ENCODE measurements at regions not wholly inside any gene's neighbourhood (a gene's known extent, or its start where the extent isn't known, plus 50 kb on each side); places are given as distances from the start of the nearest gene placed in this dataset.

DNA sequence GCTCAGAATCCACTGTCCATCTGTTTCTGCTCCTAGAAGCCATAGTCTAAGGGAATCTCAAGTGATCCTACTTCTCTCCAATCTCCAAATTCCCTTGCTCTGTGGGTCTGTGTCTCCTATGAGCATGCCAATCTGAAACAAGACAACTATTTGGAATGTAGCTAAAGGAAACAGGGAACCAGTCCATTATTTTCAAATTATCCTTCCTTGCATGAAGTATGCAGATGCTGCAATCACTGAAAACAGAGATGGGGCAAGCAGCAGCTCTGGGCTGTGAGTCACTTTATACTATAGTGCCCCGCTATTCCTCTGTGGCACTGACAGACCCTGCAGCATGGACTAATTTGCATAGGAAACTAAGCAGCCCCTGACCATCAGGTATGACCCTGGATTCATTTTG is 76.9 kb upstream of the PRSS58 start:
- no peak overlapping the region for H3K27ac ChIP-seq
- TF ChIP-seq, protein P1, sequence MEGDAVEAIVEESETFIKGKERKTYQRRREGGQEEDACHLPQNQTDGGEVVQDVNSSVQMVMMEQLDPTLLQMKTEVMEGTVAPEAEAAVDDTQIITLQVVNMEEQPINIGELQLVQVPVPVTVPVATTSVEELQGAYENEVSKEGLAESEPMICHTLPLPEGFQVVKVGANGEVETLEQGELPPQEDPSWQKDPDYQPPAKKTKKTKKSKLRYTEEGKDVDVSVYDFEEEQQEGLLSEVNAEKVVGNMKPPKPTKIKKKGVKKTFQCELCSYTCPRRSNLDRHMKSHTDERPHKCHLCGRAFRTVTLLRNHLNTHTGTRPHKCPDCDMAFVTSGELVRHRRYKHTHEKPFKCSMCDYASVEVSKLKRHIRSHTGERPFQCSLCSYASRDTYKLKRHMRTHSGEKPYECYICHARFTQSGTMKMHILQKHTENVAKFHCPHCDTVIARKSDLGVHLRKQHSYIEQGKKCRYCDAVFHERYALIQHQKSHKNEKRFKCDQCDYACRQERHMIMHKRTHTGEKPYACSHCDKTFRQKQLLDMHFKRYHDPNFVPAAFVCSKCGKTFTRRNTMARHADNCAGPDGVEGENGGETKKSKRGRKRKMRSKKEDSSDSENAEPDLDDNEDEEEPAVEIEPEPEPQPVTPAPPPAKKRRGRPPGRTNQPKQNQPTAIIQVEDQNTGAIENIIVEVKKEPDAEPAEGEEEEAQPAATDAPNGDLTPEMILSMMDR (IDR thresholded peaks at IDR 0.05): no peak
- H3K4me1 ChIP-seq: no peaks in the 10 kb centered on the region
- no peak overlapping the region for H3K9ac ChIP-seq (ENCODE audit: low read depth in 2 of 2, low read length in 2 of 2)
- H3K36me3 ChIP-seq: no peaks in the 10 kb centered on the region
- no peak overlapping the region for H3K4me3 ChIP-seq
- H3K9me3 ChIP-seq: no peaks in the 10 kb centered on the region
- no peaks in the 10 kb centered on the region for H3K27me3 ChIP-seq
- intact Hi-C loops (cut with DNase I): no loop called here
- DNase-seq: no peak

DNA sequence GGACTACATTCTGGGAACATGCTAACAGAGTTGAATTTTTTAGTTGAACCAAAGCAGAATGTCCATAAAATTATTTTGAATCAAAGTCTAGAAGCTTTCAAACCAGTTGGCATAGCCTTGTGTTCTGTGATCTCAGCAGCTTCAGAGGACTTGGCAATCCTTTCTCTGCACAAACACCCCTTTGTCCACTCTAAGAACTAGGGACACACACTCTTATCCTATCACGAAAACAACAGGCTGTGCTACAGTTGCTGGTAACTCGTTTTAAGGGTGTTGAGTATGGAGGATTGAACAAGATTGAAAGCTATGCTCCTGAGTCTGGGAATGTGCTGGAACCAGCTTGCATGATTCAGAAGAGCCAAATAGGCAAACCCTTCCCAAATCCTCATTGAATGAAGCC is 76.4 kb upstream of the PRSS58 start:
- no peak for DNase-seq
- no peak overlapping the region for H3K27ac ChIP-seq
- no peaks in the 10 kb centered on the region for H3K27me3 ChIP-seq
- H3K9me3 ChIP-seq: no peaks in the 10 kb centered on the region
- no peaks in the 10 kb centered on the region for H3K36me3 ChIP-seq
- H3K9ac ChIP-seq (ENCODE audit: low read depth in 2 of 2, low read length in 2 of 2): no peak overlapping the region
- H3K4me3 ChIP-seq: no peak overlapping the region
- intact Hi-C loops (cut with DNase I): no loop called here
- no peaks in the 10 kb centered on the region for H3K4me1 ChIP-seq
- TF ChIP-seq, protein P1 (IDR thresholded peaks at IDR 0.05): no peak

DNA sequence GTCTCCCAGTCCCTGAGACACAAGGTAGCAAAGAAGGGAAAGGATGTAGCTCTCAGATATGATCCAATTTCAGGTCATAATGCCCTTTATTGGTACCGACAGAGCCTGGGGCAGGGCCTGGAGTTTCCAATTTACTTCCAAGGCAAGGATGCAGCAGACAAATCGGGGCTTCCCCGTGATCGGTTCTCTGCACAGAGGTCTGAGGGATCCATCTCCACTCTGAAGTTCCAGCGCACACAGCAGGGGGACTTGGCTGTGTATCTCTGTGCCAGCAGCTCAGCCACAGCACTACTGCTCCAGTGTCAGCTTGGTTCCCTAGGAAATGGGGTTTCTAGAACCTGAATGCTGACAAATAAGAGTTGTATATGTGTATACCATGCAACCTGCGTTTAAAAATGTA is 74.6 kb upstream of the PRSS58 start:
- no peak for DNase-seq
- no peak overlapping the region for H3K9ac ChIP-seq (ENCODE audit: low read depth in 2 of 2, low read length in 2 of 2)
- TF ChIP-seq, protein P1 (IDR thresholded peaks at IDR 0.05): no peak
- no peaks in the 10 kb centered on the region for H3K9me3 ChIP-seq
- no peaks in the 10 kb centered on the region for H3K27me3 ChIP-seq
- H3K27ac ChIP-seq: no peak overlapping the region
- H3K4me1 ChIP-seq: no peaks in the 10 kb centered on the region
- H3K4me3 ChIP-seq: no peak overlapping the region
- no peaks in the 10 kb centered on the region for H3K36me3 ChIP-seq
- intact Hi-C loops (cut with DNase I): no loop called here

DNA sequence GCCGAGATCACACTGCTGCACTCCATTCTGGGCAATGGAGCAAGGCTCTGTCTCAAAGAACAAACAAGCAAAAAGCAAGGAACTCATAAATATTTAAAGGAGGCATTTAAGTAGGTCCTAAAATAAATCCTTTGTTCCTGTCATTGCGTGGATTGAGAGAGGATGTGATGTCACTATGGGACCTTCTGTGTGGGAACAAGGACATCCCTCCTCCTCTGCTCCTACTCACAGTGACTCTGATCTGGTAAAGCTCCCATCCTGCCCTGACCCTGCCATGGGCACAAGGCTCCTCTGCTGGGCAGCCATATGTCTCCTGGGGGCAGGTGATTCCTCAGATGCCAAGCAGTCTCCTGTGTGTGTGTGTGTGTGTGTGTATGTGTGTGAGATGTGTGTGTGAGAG is 74.1 kb upstream of the PRSS58 start:
- intact Hi-C loops (cut with DNase I): no loop called here
- TF ChIP-seq, protein P1 (IDR thresholded peaks at IDR 0.05): no peak
- H3K27ac ChIP-seq: no peak overlapping the region
- DNase-seq: no peak
- H3K27me3 ChIP-seq: no peaks in the 10 kb centered on the region
- H3K9me3 ChIP-seq: no peaks in the 10 kb centered on the region
- H3K4me3 ChIP-seq: no peak overlapping the region
- H3K9ac ChIP-seq (ENCODE audit: low read depth in 2 of 2, low read length in 2 of 2): no peak overlapping the region
- no peaks in the 10 kb centered on the region for H3K36me3 ChIP-seq
- no peaks in the 10 kb centered on the region for H3K4me1 ChIP-seq

DNA sequence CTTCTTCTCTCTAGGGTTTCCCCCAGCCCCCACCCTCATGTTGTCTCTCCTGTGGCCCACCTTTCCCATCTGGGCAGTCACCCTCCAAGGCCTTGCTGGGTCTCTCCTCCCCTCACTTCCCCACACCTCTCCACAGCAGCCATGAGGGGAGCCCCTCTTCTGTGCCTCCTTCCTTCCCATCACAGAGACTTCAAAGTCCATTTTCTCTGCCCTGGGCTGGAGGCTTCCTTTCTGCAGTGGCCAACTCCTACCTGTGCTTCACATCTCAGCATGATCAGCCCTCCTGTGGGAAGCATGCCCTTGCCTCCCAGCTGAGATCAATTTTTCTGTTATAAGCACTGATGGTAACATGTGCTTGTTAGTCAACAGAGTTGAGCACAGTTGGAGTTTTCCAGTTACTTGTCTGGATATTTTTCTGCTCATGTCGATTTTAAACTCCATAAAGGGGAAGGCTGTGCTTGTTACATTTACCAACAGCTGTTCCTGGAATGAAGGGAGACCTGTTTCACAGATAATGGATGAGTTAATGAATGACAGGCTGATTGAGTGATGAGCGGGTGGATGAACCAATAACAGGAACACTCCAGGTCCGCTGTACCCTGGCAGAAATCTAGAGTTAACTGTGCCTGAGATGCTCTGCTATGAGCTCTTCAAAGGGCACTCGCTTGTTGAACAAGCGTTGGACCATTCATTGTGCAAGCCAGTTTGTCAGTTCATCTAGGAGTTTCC is 71.4 kb upstream of the PRSS58 start:
- no peaks in the 10 kb centered on the region for H3K9me3 ChIP-seq
- H3K36me3 ChIP-seq: no peaks in the 10 kb centered on the region
- no peaks in the 10 kb centered on the region for H3K4me1 ChIP-seq
- H3K9ac ChIP-seq (ENCODE audit: low read depth in 2 of 2, low read length in 2 of 2): no peak overlapping the region
- no peaks in the 10 kb centered on the region for H3K27me3 ChIP-seq
- DNase-seq: no peak
- H3K4me3 ChIP-seq: no peak overlapping the region
- intact Hi-C loops (cut with DNase I): no loop called here
- TF ChIP-seq, protein P1 (IDR thresholded peaks at IDR 0.05): no peak
- H3K27ac ChIP-seq: no peak overlapping the region
